BLaER1 treated with 17β-estradiol and CSF1 and Interleukin-3, amounts not matched to agents 10 nM and 100 nM (cell line): ENCODE measurements at regions not wholly inside any gene's neighbourhood (a gene's known extent, or its start where the extent isn't known, plus 50 kb on each side); places are given as distances from the start of the nearest gene placed in this dataset.

Experiments
- H3K27ac ChIP-seq, 11 experiments: shearing (Covaris generic); formaldehyde crosslinking; 2 replicates each; pipeline ENCODE4 v1.8.1; 2022
- H3K27me3 ChIP-seq, 11 experiments: shearing (Covaris generic); formaldehyde crosslinking; 2 replicates each; pipeline ENCODE4 v1.8.1; 2022
- H3K36me3 ChIP-seq, 11 experiments: shearing (Covaris generic); formaldehyde crosslinking; 2 replicates each; pipeline ENCODE4 v1.8.1; 2022
- H3K4me1 ChIP-seq, 10 experiments: shearing (Covaris generic); formaldehyde crosslinking; 2 replicates each; pipeline ENCODE4 v1.8.1; 2022
- H3K4me2 ChIP-seq, 11 experiments: shearing (Covaris generic); formaldehyde crosslinking; 2 replicates each; pipeline ENCODE4 v1.8.1; 2022
- H3K4me3 ChIP-seq, 10 experiments: shearing (Covaris generic); formaldehyde crosslinking; 2 replicates each; pipeline ENCODE4 v1.8.1; 2022
- H3K9ac ChIP-seq, 11 experiments: shearing (Covaris generic); formaldehyde crosslinking; 2 replicates each; pipeline ENCODE4 v1.8.1; 2022
- H3K9me3 ChIP-seq, 11 experiments: shearing (Covaris generic); formaldehyde crosslinking; replicated peaks in 1 of 11; 2 replicates each; pipeline ENCODE4 v1.8.1; 2022
- H4K20me1 ChIP-seq, 11 experiments: shearing (Covaris generic); formaldehyde crosslinking; 2 replicates each; pipeline ENCODE4 v1.8.1; 2022
- Cebpa-rat ChIP-seq, 11 experiments: shearing (Covaris generic); IDR thresholded peaks; 2 replicates each; pipeline ENCODE4 v1.8.1; 2022

- H3K9ac ChIP-seq = no peak overlapping the region
- no peaks in the 10 kb centered on the region for H4K20me1 ChIP-seq
- peaks cover 6 to 19% (median 14%) of the 10 kb centered on the region in 10 experiments for H3K4me1 ChIP-seq
- H3K4me2 ChIP-seq = no peak overlapping the region
- H3K27ac ChIP-seq = no peak overlapping the region
- peaks cover 0 to 9% (median 7%) of the 10 kb centered on the region in 11 experiments; a peak in 8 of 22 replicates for H3K9me3 ChIP-seq
- TF ChIP-seq Cebpa-rat (IDR thresholded peaks at IDR 0.05) = no peak
- no peak overlapping the region for H3K4me3 ChIP-seq
- no peaks in the 10 kb centered on the region for H3K36me3 ChIP-seq
- no peaks in the 10 kb centered on the region for H3K27me3 ChIP-seq
Measured at GRCh38 chr3:194970066-194970465, 284.4 kb downstream of the FAM43A start.

- H3K4me2 ChIP-seq = no peak overlapping the region
- no peaks in the 10 kb centered on the region for H3K36me3 ChIP-seq
- no peaks in the 10 kb centered on the region for H4K20me1 ChIP-seq
- no peak overlapping the region for H3K4me3 ChIP-seq
- no peak for TF ChIP-seq Cebpa-rat (IDR thresholded peaks at IDR 0.05)
- H3K27ac ChIP-seq = no peak overlapping the region
- H3K27me3 ChIP-seq = no peaks in the 10 kb centered on the region
- H3K4me1 ChIP-seq = peaks cover 15 to 28% (median 23%) of the 10 kb centered on the region in 10 experiments
- H3K9ac ChIP-seq = no peak overlapping the region
- peaks cover 0 to 9% (median 7%) of the 10 kb centered on the region in 11 experiments; a peak in 8 of 22 replicates for H3K9me3 ChIP-seq
Measured at GRCh38 chr3:194971009-194971408, 285.3 kb downstream of the FAM43A start.

- no peak overlapping the region for H3K4me2 ChIP-seq
- no peak overlapping the region for H3K9ac ChIP-seq
- H3K4me1 ChIP-seq = peaks cover 25 to 37% (median 33%) of the 10 kb centered on the region in 10 experiments
- H4K20me1 ChIP-seq = no peaks in the 10 kb centered on the region
- no peak overlapping the region for H3K27ac ChIP-seq
- no peaks in the 10 kb centered on the region for H3K36me3 ChIP-seq
- no peak overlapping the region for H3K4me3 ChIP-seq
- peaks cover 0 to 9% (median 7%) of the 10 kb centered on the region in 11 experiments; a peak in 8 of 22 replicates for H3K9me3 ChIP-seq
- H3K27me3 ChIP-seq = no peaks in the 10 kb centered on the region
- no peak for TF ChIP-seq Cebpa-rat (IDR thresholded peaks at IDR 0.05)
Measured at GRCh38 chr3:194971965-194972364, 286.3 kb downstream of the FAM43A start.

GRCh38 chr3:194972641-194973040, 287.0 kb downstream of the FAM43A start:
- Histone ChIP-seq H3K4me3 (no peak overlapping the region), H3K27ac (no peak overlapping the region), H3K9ac (no peak overlapping the region), H3K9me3 (peaks cover 0 to 9% (median 7%) of the 10 kb centered on the region in 11 experiments; a peak in 8 of 22 replicates), H3K4me1 (peaks cover 27 to 38% (median 33%) of the 10 kb centered on the region in 10 experiments), H3K27me3 (no peaks in the 10 kb centered on the region), H4K20me1 (no peaks in the 10 kb centered on the region), H3K36me3 (no peaks in the 10 kb centered on the region), H3K4me2 (no peak overlapping the region)
- no peak for TF ChIP-seq Cebpa-rat (IDR thresholded peaks at IDR 0.05)

GRCh38 chr3:194973366-194974000, 287.8 kb downstream of the FAM43A start:
- no peak overlapping the region for H3K4me2 ChIP-seq
- no peaks in the 10 kb centered on the region for H3K36me3 ChIP-seq
- H3K4me1 ChIP-seq = peaks cover 27 to 38% (median 32%) of the 10 kb centered on the region in 10 experiments
- no peak overlapping the region for H3K4me3 ChIP-seq
- H3K9ac ChIP-seq = no peak overlapping the region
- no peak for TF ChIP-seq Cebpa-rat (IDR thresholded peaks at IDR 0.05)
- no peaks in the 10 kb centered on the region for H3K27me3 ChIP-seq
- H4K20me1 ChIP-seq = no peaks in the 10 kb centered on the region
- H3K27ac ChIP-seq = no peak overlapping the region
- H3K9me3 ChIP-seq = peaks cover 0 to 9% (median 7%) of the 10 kb centered on the region in 11 experiments; a peak in 8 of 22 replicates

GRCh38 chr3:194974468-194975135, 288.9 kb downstream of the FAM43A start:
- H3K4me3 ChIP-seq = no peak overlapping the region
- peaks cover 0 to 9% (median 7%) of the 10 kb centered on the region in 11 experiments; a peak in 8 of 22 replicates for H3K9me3 ChIP-seq
- H3K27me3 ChIP-seq = no peaks in the 10 kb centered on the region
- H3K27ac ChIP-seq = peak overlapping the region in 7 of 11 experiments; percentile 45 to 62 (median 49); a peak in 12 of 22 replicates
- no peaks in the 10 kb centered on the region for H4K20me1 ChIP-seq
- H3K4me2 ChIP-seq = peak overlapping the region; percentile 54 to 99 (median 81)
- H3K36me3 ChIP-seq = no peaks in the 10 kb centered on the region
- peak overlapping the region in 6 of 11 experiments; percentile 5 to 46 (median 28); a peak in 6 of 22 replicates for H3K9ac ChIP-seq
- peaks cover 27 to 38% (median 32%) of the 10 kb centered on the region in 10 experiments for H3K4me1 ChIP-seq
- TF ChIP-seq Cebpa-rat (IDR thresholded peaks at IDR 0.05) = no peak

GRCh38 chr3:194976049-194976451, 290.4 kb downstream of the FAM43A start:
- Histone ChIP-seq H3K9ac (peak overlapping the region in 6 of 11 experiments; percentile 5 to 43 (median 30); a peak in 6 of 22 replicates), H3K4me3 (peak overlapping the region in 1 of 10 experiments; percentile 14; a peak in 2 of 20 replicates), H3K36me3 (no peaks in the 10 kb centered on the region), H3K4me1 (peaks cover 27 to 38% (median 32%) of the 10 kb centered on the region in 10 experiments), H3K9me3 (no peaks in the 10 kb centered on the region), H4K20me1 (no peaks in the 10 kb centered on the region), H3K4me2 (peak overlapping the region; percentile 54 to 99 (median 81)), H3K27me3 (no peaks in the 10 kb centered on the region), H3K27ac (peak overlapping the region in 7 of 11 experiments; percentile 45 to 62 (median 49); a peak in 14 of 22 replicates)
- TF ChIP-seq Cebpa-rat (IDR thresholded peaks at IDR 0.05) = no peak

GRCh38 chr3:194976874-194977273, 291.2 kb downstream of the FAM43A start:
- no peaks in the 10 kb centered on the region for H4K20me1 ChIP-seq
- peak overlapping the region in 5 of 11 experiments; percentile 47 to 62 (median 49); a peak in 8 of 22 replicates for H3K27ac ChIP-seq

GRCh38 chr3:194977356-194977755, 291.7 kb downstream of the FAM43A start:
- H3K9ac ChIP-seq = no peak overlapping the region
- no peaks in the 10 kb centered on the region for H3K36me3 ChIP-seq
- H4K20me1 ChIP-seq = no peaks in the 10 kb centered on the region
- H3K27me3 ChIP-seq = no peaks in the 10 kb centered on the region
- H3K9me3 ChIP-seq = peaks cover 0 to 8% (median 0%) of the 10 kb centered on the region in 11 experiments; a peak in 4 of 22 replicates
- TF ChIP-seq Cebpa-rat (IDR thresholded peaks at IDR 0.05) = no peak
- peak overlapping the region in 1 of 11 experiments; percentile 62; a peak in 2 of 22 replicates for H3K27ac ChIP-seq
- H3K4me1 ChIP-seq = peaks cover 27 to 47% (median 39%) of the 10 kb centered on the region in 10 experiments
- H3K4me3 ChIP-seq = no peak overlapping the region
- H3K4me2 ChIP-seq = peak overlapping the region in 9 of 11 experiments; percentile 76 to 99 (median 85); a peak in 14 of 22 replicates

More at GRCh38 chr3:194976874-194977273, 291.2 kb downstream of the FAM43A start:
- Histone ChIP-seq H3K9ac (0 out of 22 replicates have a peak overlapping the region, but pooled peaks of 1 of the 11 experiments have one; percentile 27), H3K4me2 (peak overlapping the region; percentile 35 to 99 (median 81); a peak in 20 of 22 replicates), H3K27me3 (no peaks in the 10 kb centered on the region), H3K4me1 (peaks cover 27 to 42% (median 36%) of the 10 kb centered on the region in 10 experiments), H3K4me3 (no peak overlapping the region), H3K36me3 (no peaks in the 10 kb centered on the region), H3K9me3 (0 out of 22 replicates have a peak, but pooled peaks cover 0 to 3% (median 0%) of the 10 kb centered on the region in 11 experiments)
- TF ChIP-seq Cebpa-rat (IDR thresholded peaks at IDR 0.05) = no peak
